ENCODE measurements at regions not wholly inside any gene's neighbourhood (a gene's known extent, or its start where the extent isn't known, plus 50 kb on each side); places are given as distances from the start of the nearest gene placed in this dataset.

GRCh38 chr2:18988631-18989232, 369.7 kb downstream of the OSR1 start:
- TF ChIP-seq CTCF (IDR thresholded peaks at IDR 0.05) (no peak), POLR2A (IDR thresholded peaks at IDR 0.05) (no peak), EP300 (IDR thresholded peaks at IDR 0.05) (no peak)
